ENCODE measurements at regions not wholly inside any gene's neighbourhood (a gene's known extent, or its start where the extent isn't known, plus 50 kb on each side); places are given as distances from the start of the nearest gene placed in this dataset.

- Mint-ChIP-seq H3K27me3 (peaks cover 23% of the 10 kb centered on the region), H3K9me3 (ENCODE audit: insufficient read depth) (peaks cover 10% of the 10 kb centered on the region), H3K27ac (no peak overlapping the region), H3K4me1 (no peaks in the 10 kb centered on the region), H3K4me3 (no peak overlapping the region)
- Histone ChIP-seq H3K4me2 (replicated peaks; ENCODE audit: low read depth, low read length, poor library complexity, severe bottlenecking) (no peak overlapping the region), H3K4me3 (ENCODE audit: control extremely low read depth in 1 of 5, extremely low read depth in 1 of 5, insufficient read depth in 1 of 5, low read depth in 2 of 5, low read length in 4 of 5) (no peak overlapping the region), H3K36me3 (replicated peaks in 1 of 2; ENCODE audit: control extremely low read depth in 1 of 2, control insufficient read depth in 1 of 2, extremely low read depth in 1 of 2, insufficient read depth in 2 of 2, low read length in 1 of 2) (no peaks in the 10 kb centered on the region), H4K20me1 (ENCODE audit: control insufficient read depth, insufficient read depth, low read length, poor library complexity, severe bottlenecking) (no peaks in the 10 kb centered on the region), H3K79me2 (ENCODE audit: control insufficient read depth, insufficient read depth, low read length) (no peaks in the 10 kb centered on the region), H3K9ac (ENCODE audit: low read length) (no peak overlapping the region), H2AFZ (ENCODE audit: insufficient read depth, low read depth, low read length, poor library complexity, severe bottlenecking) (no peak overlapping the region), H3K27me3 (replicated peaks in 1 of 4; ENCODE audit: control extremely low read depth in 1 of 4, control insufficient read depth in 3 of 4, insufficient read depth in 4 of 4, low read length in 3 of 4) (peaks cover 0 to 8% (median 0%) of the 10 kb centered on the region in 4 experiments), H3K27ac (ENCODE audit: low read length in 2 of 2) (no peak overlapping the region), H3K4me1 (ENCODE audit: control insufficient read depth in 2 of 2, insufficient read depth in 2 of 2, low read length in 2 of 2) (no peaks in the 10 kb centered on the region), H3K9me3 (ENCODE audit: control extremely low read depth in 1 of 3, control insufficient read depth in 2 of 3, insufficient read depth in 1 of 3, low read length in 2 of 3) (peaks cover 0 to 13% (median 6%) of the 10 kb centered on the region in 3 donors)
- no peak for TF ChIP-seq EZH2 (IDR thresholded peaks at IDR 0.05; ENCODE audit: borderline replicate concordance, insufficient read depth, low read depth, low read length, poor library complexity, severe bottlenecking)
- TF ChIP-seq, protein P1, sequence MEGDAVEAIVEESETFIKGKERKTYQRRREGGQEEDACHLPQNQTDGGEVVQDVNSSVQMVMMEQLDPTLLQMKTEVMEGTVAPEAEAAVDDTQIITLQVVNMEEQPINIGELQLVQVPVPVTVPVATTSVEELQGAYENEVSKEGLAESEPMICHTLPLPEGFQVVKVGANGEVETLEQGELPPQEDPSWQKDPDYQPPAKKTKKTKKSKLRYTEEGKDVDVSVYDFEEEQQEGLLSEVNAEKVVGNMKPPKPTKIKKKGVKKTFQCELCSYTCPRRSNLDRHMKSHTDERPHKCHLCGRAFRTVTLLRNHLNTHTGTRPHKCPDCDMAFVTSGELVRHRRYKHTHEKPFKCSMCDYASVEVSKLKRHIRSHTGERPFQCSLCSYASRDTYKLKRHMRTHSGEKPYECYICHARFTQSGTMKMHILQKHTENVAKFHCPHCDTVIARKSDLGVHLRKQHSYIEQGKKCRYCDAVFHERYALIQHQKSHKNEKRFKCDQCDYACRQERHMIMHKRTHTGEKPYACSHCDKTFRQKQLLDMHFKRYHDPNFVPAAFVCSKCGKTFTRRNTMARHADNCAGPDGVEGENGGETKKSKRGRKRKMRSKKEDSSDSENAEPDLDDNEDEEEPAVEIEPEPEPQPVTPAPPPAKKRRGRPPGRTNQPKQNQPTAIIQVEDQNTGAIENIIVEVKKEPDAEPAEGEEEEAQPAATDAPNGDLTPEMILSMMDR (IDR thresholded peaks at IDR 0.05): no peak
- WGBS (ENCODE audit: insufficient coverage): 100% methylated on average over 3 of the region's 5 CpGs
- intact Hi-C loops (cut with micrococcal nuclease): no loop called here
- ChIA-PET CTCF (no interaction called here), POLR2A (no interaction called here)
- DNase-seq (no peak), ATAC-seq (ENCODE audit: low read depth) (no peak)
These were observed 86.1 kb downstream of the BARX1 start for GRCh38 chr9:93869088-93869487.

GRCh38 chr9:93865716-93866115 is 89.4 kb downstream of the BARX1 start:
- H3K4me1 Mint-ChIP-seq: no peaks in the 10 kb centered on the region
- peaks cover 17% of the 10 kb centered on the region for H3K27me3 Mint-ChIP-seq
- H3K79me2 ChIP-seq (ENCODE audit: control insufficient read depth, insufficient read depth, low read length): no peaks in the 10 kb centered on the region
- ATAC-seq (ENCODE audit: low read depth) (no peak), DNase-seq (no peak)
- H3K27ac ChIP-seq (ENCODE audit: low read length in 2 of 2): no peak overlapping the region
- ChIA-PET CTCF (no interaction called here), POLR2A (no interaction called here)
- no peak overlapping the region for H3K4me3 Mint-ChIP-seq
- peaks cover 4% of the 10 kb centered on the region for H3K9me3 Mint-ChIP-seq (ENCODE audit: insufficient read depth)
- peaks cover 0 to 9% (median 0%) of the 10 kb centered on the region in 3 donors for H3K9me3 ChIP-seq (ENCODE audit: control extremely low read depth in 1 of 3, control insufficient read depth in 2 of 3, insufficient read depth in 1 of 3, low read length in 2 of 3)
- no peak overlapping the region for H3K4me2 ChIP-seq (replicated peaks; ENCODE audit: low read depth, low read length, poor library complexity, severe bottlenecking)
- no peak overlapping the region for H2AFZ ChIP-seq (ENCODE audit: insufficient read depth, low read depth, low read length, poor library complexity, severe bottlenecking)
- TF ChIP-seq, protein P1 (IDR thresholded peaks at IDR 0.05): no peak
- TF ChIP-seq EZH2 (IDR thresholded peaks at IDR 0.05; ENCODE audit: borderline replicate concordance, insufficient read depth, low read depth, low read length, poor library complexity, severe bottlenecking): no peak
- H3K27me3 ChIP-seq (replicated peaks in 1 of 4; ENCODE audit: control extremely low read depth in 1 of 4, control insufficient read depth in 3 of 4, insufficient read depth in 4 of 4, low read length in 3 of 4): peaks cover 0 to 17% (median 4%) of the 10 kb centered on the region in 4 experiments
- H3K36me3 ChIP-seq (replicated peaks in 1 of 2; ENCODE audit: control extremely low read depth in 1 of 2, control insufficient read depth in 1 of 2, extremely low read depth in 1 of 2, insufficient read depth in 2 of 2, low read length in 1 of 2): no peaks in the 10 kb centered on the region
- intact Hi-C loops (cut with micrococcal nuclease): no loop called here
- no peaks in the 10 kb centered on the region for H4K20me1 ChIP-seq (ENCODE audit: control insufficient read depth, insufficient read depth, low read length, poor library complexity, severe bottlenecking)
- no peaks in the 10 kb centered on the region for H3K4me1 ChIP-seq (ENCODE audit: control insufficient read depth in 2 of 2, insufficient read depth in 2 of 2, low read length in 2 of 2)
- no peak overlapping the region for H3K27ac Mint-ChIP-seq
- H3K9ac ChIP-seq (ENCODE audit: low read length): no peak overlapping the region
- no peak overlapping the region for H3K4me3 ChIP-seq (ENCODE audit: control extremely low read depth in 1 of 5, extremely low read depth in 1 of 5, insufficient read depth in 1 of 5, low read depth in 2 of 5, low read length in 4 of 5)
- 85% methylated on average over 5 of the region's 5 CpGs for WGBS (ENCODE audit: insufficient coverage)

All from B cell (primary cell).